Activated naive CD4-positive, alpha-beta T cell treated with anti-CD3 and anti-CD28 coated beads for 36 hours (primary cell): ENCODE measurements at regions not wholly inside any gene's neighbourhood (a gene's known extent, or its start where the extent isn't known, plus 50 kb on each side); places are given as distances from the start of the nearest gene placed in this dataset.
"Not testable (repeated sequence)": the region's sequence is repeated elsewhere in the genome, so short reads cannot be mapped to it uniquely, and the experiment has no call there.

ENCODE experiments used
- CTCF ChIA-PET: fragments of 350-600 bp; sonication (Branson Sonifier 250); formaldehyde crosslinking; loops from one replicate; lab custom pipeline; 2021; ENCODE audit warnings: antibody characterized with exemption; lab: Charles Lee
- DNase-seq: peaks from one replicate; pipeline ENCODE4 v3.0.0-alpha.2; 2020
- H3K27ac Mint-ChIP-seq: one replicate; pipeline ENCODE4 v1.8.0; 2021; ENCODE audit warnings: mild to moderate bottlenecking, mixed read lengths
- H3K27me3 Mint-ChIP-seq: one replicate; pipeline ENCODE4 v1.8.0; 2021; ENCODE audit warnings: low read depth, mixed read lengths
- H3K36me3 Mint-ChIP-seq: one replicate; pipeline ENCODE4 v1.8.0; 2021; ENCODE audit warnings: low read depth, mixed read lengths
- H3K4me1 Mint-ChIP-seq: one replicate; pipeline ENCODE4 v1.8.0; 2021; ENCODE audit warnings: low read depth, mixed read lengths
- H3K4me3 Mint-ChIP-seq: one replicate; pipeline ENCODE4 v1.8.0; 2021; ENCODE audit warnings: mild to moderate bottlenecking, moderate library complexity, mixed read lengths
- H3K9me3 Mint-ChIP-seq: one replicate; pipeline ENCODE4 v1.8.0; 2021; ENCODE audit warnings: mixed read lengths
- intact Hi-C: fragments of 100-400 bp; cut with micrococcal nuclease; formaldehyde crosslinking; loops from one replicate; pipeline ENCODE4 v1.15.1; 2023

DNA sequence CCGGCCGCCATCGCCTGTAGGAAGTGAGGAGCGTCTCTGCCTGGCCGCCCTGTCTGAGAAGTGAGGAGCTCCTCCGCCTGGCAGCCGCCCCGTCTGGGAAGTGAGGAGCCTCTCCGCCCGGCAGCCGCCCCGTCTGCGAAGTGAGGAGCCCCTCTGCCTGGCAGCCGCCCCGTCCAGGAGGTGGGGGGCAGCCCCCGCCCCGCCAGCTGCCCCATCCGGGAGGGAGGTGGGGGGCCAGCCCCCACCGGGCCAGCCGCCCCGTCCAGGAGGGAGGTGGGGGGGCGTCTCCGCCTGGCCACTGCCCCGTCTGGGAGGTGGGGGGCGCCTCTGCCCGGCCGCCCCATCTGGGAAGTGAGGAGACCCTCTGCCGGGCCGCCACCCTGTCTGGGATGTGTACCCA, 70.6 kb upstream of the HPF1 start:
- H3K27me3 Mint-ChIP-seq, H3K4me3 Mint-ChIP-seq, CTCF ChIA-PET, intact Hi-C loops, H3K36me3 Mint-ChIP-seq, H3K9me3 Mint-ChIP-seq, DNase-seq, H3K27ac Mint-ChIP-seq, H3K4me1 Mint-ChIP-seq: not testable (repeated sequence)

DNA sequence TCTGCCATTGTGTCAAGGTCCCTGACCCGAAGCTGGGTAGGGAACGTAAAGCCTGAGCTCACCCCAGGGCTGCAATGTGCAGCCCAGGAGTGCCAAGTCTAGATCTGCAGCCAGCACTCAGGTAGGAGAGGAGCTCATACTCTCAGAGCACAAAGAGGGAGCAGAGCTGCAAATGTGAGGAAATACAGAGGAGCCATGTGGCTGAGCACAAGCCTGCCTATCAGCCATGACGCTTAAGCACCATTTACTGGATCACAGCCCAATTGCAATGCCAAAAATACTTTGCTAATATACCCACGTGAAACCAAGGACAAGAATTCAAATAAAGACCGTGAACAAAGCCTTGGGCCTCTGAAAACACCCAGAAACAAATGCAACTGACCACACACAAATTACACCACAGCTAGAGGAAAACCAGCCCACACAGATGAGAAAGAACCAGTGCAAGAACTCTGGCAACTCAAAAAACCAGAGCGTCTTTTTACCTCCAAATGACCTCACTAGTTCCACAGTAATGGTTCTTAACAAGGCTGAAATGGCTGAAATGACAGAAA, 69.0 kb upstream of the HPF1 start:
- CTCF ChIA-PET, result interaction anchor here (0.5 to 1.4 kb wide), 2 partner anchors 35 to 219 kb away, joined by 3 read pairs; no protein-coding TSS in a partner anchor
- intact Hi-C loops, result no loop called here
- no peak for DNase-seq

DNA sequence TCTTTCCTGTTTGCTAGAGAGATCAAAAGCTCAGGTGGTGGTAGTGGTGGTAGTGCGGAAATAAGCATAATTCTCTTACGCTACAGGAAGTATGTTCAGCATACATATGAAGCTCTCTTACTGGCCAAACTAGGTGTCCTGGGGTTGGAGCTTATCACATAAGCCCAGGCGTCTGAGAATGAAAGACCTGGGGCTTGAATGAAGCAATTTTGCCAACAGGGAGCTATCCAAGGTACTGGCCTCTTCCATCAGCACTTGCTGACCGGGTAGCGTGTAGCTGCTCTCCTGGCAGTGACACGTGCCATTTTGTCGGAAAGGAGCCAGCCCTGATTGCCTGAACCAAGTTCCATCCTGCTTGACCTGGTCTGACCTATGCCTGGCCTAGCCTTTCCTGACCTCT, 65.9 kb upstream of the HPF1 start:
- intact Hi-C loops, result no loop called here
- Mint-ChIP-seq H3K9me3 (no peaks in the 10 kb centered on the region), H3K4me3 (no peak overlapping the region), H3K27me3 (no peaks in the 10 kb centered on the region), H3K36me3 (no peaks in the 10 kb centered on the region), H3K27ac (no peak overlapping the region), H3K4me1 (peaks cover 8% of the 10 kb centered on the region)
- CTCF ChIA-PET, result interaction anchor here (1.6 kb wide), 1 partner anchor 13 kb away, joined by 5 read pairs; no protein-coding TSS in a partner anchor
- peak; percentile 48 for DNase-seq

More for the DNA sequence above, 69.0 kb upstream of the HPF1 start:
- Mint-ChIP-seq H3K9me3 (no peaks in the 10 kb centered on the region), H3K27ac (no peak overlapping the region), H3K4me3 (no peak overlapping the region), H3K4me1 (peaks cover 8% of the 10 kb centered on the region), H3K27me3 (no peaks in the 10 kb centered on the region), H3K36me3 (no peaks in the 10 kb centered on the region)

DNA sequence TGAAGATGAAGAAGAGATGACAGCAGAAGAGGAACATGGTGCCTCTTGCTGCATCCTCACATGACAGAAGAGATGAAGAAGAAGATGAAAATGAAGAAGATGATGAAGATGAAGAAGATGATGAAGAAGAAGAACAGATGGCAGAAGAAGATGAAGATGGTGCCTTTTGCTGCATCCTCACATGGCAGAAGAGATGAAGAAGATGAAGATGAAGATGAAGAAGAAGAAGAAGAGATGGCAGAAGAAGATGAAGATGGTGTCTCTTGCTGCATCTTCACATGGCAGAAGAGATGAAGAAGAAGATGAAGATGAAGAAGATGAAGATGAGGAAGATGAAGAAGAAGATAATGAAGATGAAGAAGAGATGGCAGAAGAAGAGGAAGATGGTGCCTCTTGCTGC, 63.7 kb upstream of the HPF1 start:
- no peaks in the 10 kb centered on the region for H3K36me3 Mint-ChIP-seq
- DNase-seq, result no peak
- intact Hi-C loops, result no loop called here
- CTCF ChIA-PET, result no interaction called here
- peaks cover 3% of the 10 kb centered on the region for H3K27me3 Mint-ChIP-seq
- no peaks in the 10 kb centered on the region for H3K9me3 Mint-ChIP-seq
- no peak overlapping the region for H3K4me3 Mint-ChIP-seq
- H3K27ac Mint-ChIP-seq, result no peak overlapping the region
- H3K4me1 Mint-ChIP-seq, result peaks cover 10% of the 10 kb centered on the region

DNA sequence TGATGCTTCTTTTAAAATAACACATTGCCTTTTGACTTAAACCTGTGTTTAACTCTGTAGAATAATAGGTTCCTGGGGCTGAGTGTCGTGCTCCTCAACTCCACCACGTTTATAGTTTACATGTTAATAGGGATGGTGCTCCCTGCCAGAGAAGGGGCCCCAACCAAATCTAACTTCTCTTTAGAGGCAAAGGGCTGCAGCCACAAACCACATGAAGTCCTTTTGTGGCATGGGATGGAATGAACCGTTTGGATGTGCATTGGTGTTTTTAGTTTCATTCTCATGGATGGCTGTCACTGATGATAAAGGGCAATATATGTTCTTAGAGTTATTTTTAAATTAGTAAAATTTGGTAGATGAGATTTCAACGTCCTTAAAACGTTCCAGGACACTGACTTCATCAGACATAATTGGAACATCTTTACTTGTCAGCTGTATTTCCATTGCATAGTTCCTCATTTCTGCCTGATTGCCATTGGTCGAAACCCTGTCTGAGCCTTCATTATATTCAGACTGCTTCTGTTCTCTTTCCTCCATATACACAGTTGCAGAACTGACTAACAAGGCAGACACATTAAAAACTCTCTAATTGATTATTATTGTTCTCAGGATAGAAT, 60.4 kb upstream of the HPF1 start:
- Mint-ChIP-seq H3K4me3 (no peak overlapping the region), H3K27ac (no peak overlapping the region), H3K27me3 (peaks cover 8% of the 10 kb centered on the region), H3K36me3 (no peaks in the 10 kb centered on the region), H3K4me1 (peaks cover 3% of the 10 kb centered on the region), H3K9me3 (no peaks in the 10 kb centered on the region)
- CTCF ChIA-PET, result interaction anchor here (1.4 kb wide), 1 partner anchor 230 kb away, joined by 4 read pairs; no protein-coding TSS in a partner anchor
- no peak for DNase-seq
- intact Hi-C loops, result no loop called here

DNA sequence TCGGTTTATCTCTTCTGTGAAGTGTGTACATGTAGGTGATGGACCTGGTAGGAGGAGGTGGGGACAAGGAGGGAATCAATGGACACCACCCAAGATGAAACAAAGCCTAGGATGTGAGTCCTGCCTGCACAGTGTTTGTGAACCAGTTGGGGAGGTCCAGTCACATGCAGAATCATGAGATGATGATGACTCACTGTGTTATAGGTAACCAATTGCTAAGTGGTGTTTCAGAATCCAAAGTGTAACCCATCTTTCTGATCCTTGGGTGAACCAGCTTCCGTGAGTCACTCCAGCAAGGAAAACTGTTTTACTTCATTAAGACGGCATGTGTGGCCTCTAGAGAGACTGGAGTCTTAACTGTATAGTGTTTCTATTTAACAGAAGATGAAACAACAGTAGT, 57.9 kb upstream of the HPF1 start:
- H3K36me3 Mint-ChIP-seq, result no peaks in the 10 kb centered on the region
- H3K4me1 Mint-ChIP-seq, result peaks cover 3% of the 10 kb centered on the region
- intact Hi-C loops, result no loop called here
- DNase-seq, result no peak
- H3K9me3 Mint-ChIP-seq, result no peaks in the 10 kb centered on the region
- H3K27ac Mint-ChIP-seq, result no peak overlapping the region
- H3K4me3 Mint-ChIP-seq, result no peak overlapping the region
- H3K27me3 Mint-ChIP-seq, result peaks cover 8% of the 10 kb centered on the region
- CTCF ChIA-PET, result no interaction called here

DNA sequence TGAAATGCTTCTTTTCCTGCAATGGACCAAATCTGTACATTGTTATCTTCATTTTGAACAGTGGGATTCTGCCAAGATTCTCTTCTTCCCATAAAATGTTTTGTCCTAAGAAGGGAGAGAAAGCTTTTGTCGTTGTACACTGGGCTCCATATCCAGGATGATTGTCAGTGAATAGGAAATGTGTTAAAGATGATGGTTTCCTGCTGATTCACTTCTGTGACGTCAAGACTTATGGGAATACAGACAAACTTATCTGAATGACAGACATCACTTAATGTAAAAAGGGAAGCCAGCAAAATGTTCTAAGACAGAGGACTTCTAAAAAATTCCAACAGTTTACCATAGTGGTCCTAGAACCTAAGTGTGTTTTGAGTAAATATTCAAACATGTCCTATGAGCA, 53.7 kb upstream of the HPF1 start:
- Mint-ChIP-seq H3K36me3 (no peaks in the 10 kb centered on the region), H3K27me3 (peaks cover 5% of the 10 kb centered on the region), H3K9me3 (no peaks in the 10 kb centered on the region), H3K4me1 (peaks cover 4% of the 10 kb centered on the region), H3K4me3 (no peak overlapping the region), H3K27ac (no peak overlapping the region)
- no peak for DNase-seq
- CTCF ChIA-PET, result interaction anchor here (0.8 to 3.3 kb wide), 10 partner anchors 14 to 330 kb away, joined by 3 to 38 read pairs (median 8); partner anchors contain the start of genes AADAT and NEK1
- intact Hi-C loops, result loop anchor here (5.0 kb wide), 2 partner anchors 216 to 446 kb away; partner anchors contain the start of gene MFAP3L

DNA sequence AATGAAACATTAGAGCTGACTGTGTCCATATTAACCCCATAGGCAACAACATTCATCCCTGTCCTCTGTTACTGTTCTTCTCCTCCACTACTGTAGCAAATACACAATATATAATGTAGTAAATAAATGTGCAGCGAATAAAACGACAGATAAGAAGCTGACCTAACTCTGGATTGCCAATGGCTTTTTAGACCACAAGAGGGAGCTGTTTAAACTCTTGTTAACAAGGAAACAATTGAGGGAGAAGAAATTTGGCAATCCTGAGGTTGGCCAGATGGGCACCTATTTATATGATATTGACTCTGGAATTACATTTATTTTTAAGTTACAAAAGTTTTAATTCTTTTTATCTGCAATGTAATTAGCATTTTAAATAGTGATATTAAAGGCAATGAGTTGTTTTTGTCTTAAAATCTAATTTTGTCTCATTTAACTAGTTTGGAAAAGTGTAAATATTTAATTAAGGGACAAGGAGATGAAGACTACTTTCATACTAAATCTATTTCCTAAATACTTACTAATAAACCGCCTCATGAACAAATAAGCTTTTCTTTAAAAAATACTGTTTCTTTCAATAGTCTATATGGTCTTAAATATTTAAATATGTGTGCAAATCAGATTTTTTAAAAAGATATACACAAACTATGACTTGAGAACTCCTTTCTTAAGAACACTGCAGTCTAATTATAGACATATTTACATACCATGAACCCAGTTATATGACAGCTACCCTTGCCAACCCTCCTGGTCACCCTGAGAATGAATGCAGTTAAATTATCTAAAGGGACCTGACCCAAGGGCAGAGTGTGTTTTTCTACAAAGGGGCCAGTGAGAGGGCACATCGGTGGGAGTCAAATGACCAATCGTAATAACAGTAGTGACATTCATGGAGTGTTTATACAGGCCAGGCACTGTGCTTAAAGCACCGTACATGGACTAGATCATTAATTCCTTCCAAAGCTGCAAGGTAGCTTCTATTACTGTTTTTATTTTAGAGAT, 52.9 kb upstream of the HPF1 start:
- CTCF ChIA-PET, result interaction anchor here (0.6 to 3.3 kb wide), 27 partner anchors 12 to 330 kb away, joined by 3 to 38 read pairs (median 4); partner anchors contain the start of genes AADAT and NEK1
- peaks cover 2% of the 10 kb centered on the region for H3K27me3 Mint-ChIP-seq
- DNase-seq, result peak; percentile 22
- no peaks in the 10 kb centered on the region for H3K9me3 Mint-ChIP-seq
- no peaks in the 10 kb centered on the region for H3K36me3 Mint-ChIP-seq
- H3K4me1 Mint-ChIP-seq, result peaks cover 2% of the 10 kb centered on the region
- no peak overlapping the region for H3K27ac Mint-ChIP-seq
- intact Hi-C loops, result loop anchor here (1.0 to 5.0 kb wide), 5 partner anchors 197 to 447 kb away; partner anchors contain the start of gene MFAP3L
- no peak overlapping the region for H3K4me3 Mint-ChIP-seq

DNA sequence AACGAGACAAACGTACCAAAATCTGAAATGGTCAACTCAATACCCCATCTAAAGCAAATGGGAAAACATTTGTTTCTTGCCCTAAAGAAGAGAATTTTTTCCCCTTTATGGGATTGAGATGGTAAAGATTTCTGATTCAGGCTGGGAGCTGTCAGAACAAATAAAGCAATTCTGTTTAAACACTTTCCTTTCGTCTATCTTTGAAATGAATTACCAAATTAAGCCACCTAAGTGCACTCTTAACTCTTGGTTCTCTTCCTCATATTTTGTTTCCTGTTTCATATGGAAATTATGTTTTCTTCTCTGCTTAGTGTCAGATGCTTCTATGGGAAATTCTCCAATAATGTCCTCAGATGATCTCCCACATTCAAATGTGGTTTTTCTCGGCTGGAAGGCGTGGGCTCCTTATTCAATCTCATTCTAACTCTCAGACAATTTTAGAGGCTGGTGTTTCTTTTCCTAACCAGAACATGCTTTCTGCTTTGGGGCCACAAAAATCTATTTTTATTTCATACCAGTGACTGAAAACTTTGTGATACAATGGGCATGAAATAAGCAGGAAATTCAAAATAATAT, 50.3 kb upstream of the HPF1 start:
- no peak overlapping the region for H3K27ac Mint-ChIP-seq
- H3K9me3 Mint-ChIP-seq, result no peaks in the 10 kb centered on the region
- H3K36me3 Mint-ChIP-seq, result no peaks in the 10 kb centered on the region
- peaks cover 2% of the 10 kb centered on the region for H3K4me1 Mint-ChIP-seq
- intact Hi-C loops, result no loop called here
- H3K4me3 Mint-ChIP-seq, result no peak overlapping the region
- H3K27me3 Mint-ChIP-seq, result no peaks in the 10 kb centered on the region
- no peak for DNase-seq
- CTCF ChIA-PET, result no interaction called here
